H1 (cell line): ENCODE measurements at regions not wholly inside any gene's neighbourhood (a gene's known extent, or its start where the extent isn't known, plus 50 kb on each side); places are given as distances from the start of the nearest gene placed in this dataset.

Source experiments
- BACH1 ChIP-seq: IDR thresholded peaks from 2 replicates; pipeline ENCODE4 v1.6.1; 2012; ENCODE audit warnings: low read length, improper control_type of control experiment
- CBX8 ChIP-seq: fragments of 300-800, 300-1000 bp; sonication (generic); IDR thresholded peaks from 2 replicates; pipeline ENCODE4 v1.7.1; 2016; ENCODE audit warnings: low read depth, low read length, borderline replicate concordance
- CEBPB ChIP-seq: IDR thresholded peaks from 2 replicates; pipeline ENCODE4 v1.6.1; 2012; ENCODE audit warnings: low read depth, low read length
- HDAC2 ChIP-seq, 2 experiments: fragments of 300-600 bp in 1 of 2; sonication (generic) in 1 of 2; IDR thresholded peaks; 2 replicates each; pipeline ENCODE4 v1.6.1; 2011 to 2012; ENCODE audit warnings: low read depth in 2 of 2, low read length in 2 of 2, mild to moderate bottlenecking in 2 of 2, moderate library complexity in 2 of 2, borderline replicate concordance in 1 of 2, inconsistent platforms in 1 of 2
- JUN ChIP-seq: IDR thresholded peaks from 2 replicates; pipeline ENCODE4 v1.6.1; 2011; ENCODE audit warnings: low read depth, mild to moderate bottlenecking, improper control_type of control experiment, low read length
- MAFK ChIP-seq: IDR thresholded peaks from 2 replicates; pipeline ENCODE4 v1.6.1; 2012; ENCODE audit warnings: low read depth, mild to moderate bottlenecking, improper control_type of control experiment, low read length
- PHF8 ChIP-seq: fragments of 200-600 bp; sonication (generic); conservative IDR thresholded peaks from 2 replicates; pipeline ENCODE4 v1.7.1; 2012; ENCODE audit warnings: low read depth, mild to moderate bottlenecking, inconsistent platforms, low read length, moderate library complexity
- RAD21 ChIP-seq, 2 experiments: IDR thresholded peaks in 1 of 2; conservative IDR thresholded peaks in 1 of 2; 2 replicates each; pipeline ENCODE4 v1.6.1; 2011; ENCODE audit warnings: low read depth in 2 of 2, low read length in 2 of 2, improper control_type of control experiment in 1 of 2, inconsistent platforms in 1 of 2, mild to moderate bottlenecking in 1 of 2, moderate library complexity in 1 of 2
- RBBP5 ChIP-seq: IDR thresholded peaks from 2 replicates; pipeline ENCODE4 v1.7.1; 2012; ENCODE audit warnings: low read depth, mild to moderate bottlenecking, inconsistent platforms, low read length, moderate library complexity, borderline replicate concordance
- TBP ChIP-seq: IDR thresholded peaks from 2 replicates; pipeline ENCODE4 v1.6.1; 2011; ENCODE audit warnings: low read depth, low read length, improper control_type of control experiment
- TCF12 ChIP-seq: IDR thresholded peaks from 2 replicates; pipeline ENCODE4 v1.6.1; 2011; ENCODE audit warnings: low read depth, mild to moderate bottlenecking, low read length

DNA sequence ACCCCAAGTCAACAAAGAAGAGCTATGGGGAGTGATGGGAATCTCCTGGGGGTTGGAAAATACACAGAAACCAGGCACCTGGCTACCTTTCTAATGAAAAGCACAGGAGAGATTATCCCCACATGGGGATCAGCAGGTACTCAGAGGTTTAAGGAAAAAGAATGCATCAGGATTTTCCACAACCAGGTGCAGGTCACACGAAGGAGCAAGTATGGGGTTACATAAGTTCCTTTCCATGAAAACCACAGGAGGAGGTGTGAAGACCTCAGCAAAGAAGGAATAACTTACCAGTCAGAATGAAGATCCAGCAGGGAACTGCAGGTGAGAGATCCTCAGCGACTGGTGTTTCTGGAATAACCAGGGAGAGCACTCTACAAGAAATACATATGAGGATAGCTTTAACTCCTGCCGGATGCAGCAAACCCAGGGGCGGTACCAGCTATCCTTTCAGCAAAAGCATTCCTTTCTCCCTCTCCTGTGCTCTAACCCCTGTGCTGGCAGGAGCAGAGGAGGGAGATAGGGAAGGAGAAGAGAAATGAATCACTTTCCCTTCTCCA, 116.7 kb upstream of the TMEM106B start (continued):
- TF ChIP-seq RAD21 (IDR thresholded peaks at IDR 0.05 in 1 of 2, conservative IDR thresholded peaks at IDR 0.05 in 1 of 2; ENCODE audit: low read depth in 2 of 2, low read length in 2 of 2) (peak; percentile 5 to 9; a peak in 2 of 4 replicates), CEBPB (no peak), HDAC2 (IDR thresholded peaks at IDR 0.05; ENCODE audit: borderline replicate concordance in 1 of 2, low read depth in 2 of 2, low read length in 2 of 2) (peak; percentile 40 to 62; a peak in 2 of 4 replicates), TCF12 (peak; percentile 96), TBP (peak; percentile 57; the same call in 1 of the 2 replicates), PHF8 (no peak), CBX8 (no peak), MAFK (no peak), BACH1 (peak; percentile 83), RBBP5 (peak; percentile 46; the same call in 1 of the 2 replicates), JUN (no peak)
